SK-N-SH (cell line): ENCODE measurements at regions not wholly inside any gene's neighbourhood (a gene's known extent, or its start where the extent isn't known, plus 50 kb on each side); places are given as distances from the start of the nearest gene placed in this dataset.

ENCODE experiments used
- CTCF ChIA-PET: fragments of 300-600, 350-600 bp; formaldehyde crosslinking; extraction: SDS; loops from one replicate; lab custom pipeline; 2021; lab: Yijun Ruan, JAX
- POLR2A ChIA-PET: fragments of 350-600 bp; sonication (Branson Sonifier 250); formaldehyde crosslinking; extraction: SDS; loops from one replicate; lab custom pipeline; 2020; ENCODE audit warnings: antibody characterized with exemption, inconsistent platforms; lab: Yijun Ruan, JAX
- DNase-seq: peaks from one replicate; pipeline ENCODE4 v3.0.0; 2012
- H2AFZ ChIP-seq: fragments of 200-600 bp; sonication (generic); 2 replicates; pipeline ENCODE4 v1.8.1; 2016; ENCODE audit warnings: antibody characterized with exemption, mild to moderate bottlenecking, low read depth
- H3F3A ChIP-seq: fragments of 200-600 bp; sonication (generic); replicated peaks from 2 replicates; pipeline ENCODE3; 2016; ENCODE audit warnings: antibody characterized with exemption, mild to moderate bottlenecking; ENCODE audit not compliant: insufficient read depth
- H3K27ac ChIP-seq, 2 experiments: fragments of 200-500 bp in 1 of 2; fragments of 200-600 bp in 1 of 2; sonication (Bioruptor generic) in 1 of 2; sonication (generic), shearing (Covaris generic) in 1 of 2; 2 replicates each; pipeline versions ENCODE4 v1.5.1 to v1.6.1; 2014 to 2016; ENCODE audit warnings: low read depth in 2 of 2, inconsistent platforms in 1 of 2, low read length in 1 of 2, mild to moderate bottlenecking in 1 of 2, mixed read lengths in 1 of 2
- H3K27me3 ChIP-seq: fragments of 200-600 bp; sonication (generic), shearing (Covaris generic); 2 replicates; pipeline ENCODE4 v1.6.1; 2016; ENCODE audit warnings: mixed run types; ENCODE audit not compliant: insufficient read depth
- H3K36me3 ChIP-seq, 2 experiments: fragments of 200-500 bp in 1 of 2; fragments of 200-600 bp in 1 of 2; sonication (Bioruptor generic) in 1 of 2; sonication (generic) in 1 of 2; replicated peaks in 1 of 2; 2 replicates each; pipeline versions ENCODE3 to v1.5.1; 2014 to 2016; ENCODE audit warnings: low read length in 1 of 2, mild to moderate bottlenecking in 1 of 2; ENCODE audit not compliant: insufficient read depth in 2 of 2, control insufficient read depth in 1 of 2
- H3K4me1 ChIP-seq, 2 experiments: fragments of 200-500 bp in 1 of 2; fragments of 200-600 bp in 1 of 2; sonication (Bioruptor generic) in 1 of 2; sonication (generic), shearing (Covaris generic) in 1 of 2; 2 replicates each; pipeline versions ENCODE4 v1.5.1 to v1.6.1; 2014 to 2016; ENCODE audit warnings: low read depth in 1 of 2, low read length in 1 of 2, mixed run types in 1 of 2; ENCODE audit not compliant: insufficient read depth in 2 of 2, control insufficient read depth in 1 of 2
- H3K4me2 ChIP-seq: fragments of 200-600 bp; sonication (generic), shearing (Covaris generic); 2 replicates; pipeline ENCODE4 v1.6.1; 2017; ENCODE audit warnings: mixed run types
- H3K4me3 ChIP-seq, 2 experiments: fragments of 200-500 bp in 1 of 2; fragments of 200-600 bp in 1 of 2; sonication (Bioruptor generic) in 1 of 2; sonication (generic), shearing (Covaris generic) in 1 of 2; 2 replicates each; pipeline versions ENCODE4 v1.5.1 to v1.8.1; 2014 to 2016; ENCODE audit warnings: low read depth in 2 of 2, inconsistent platforms in 1 of 2, low read length in 1 of 2, mild to moderate bottlenecking in 1 of 2, mixed read lengths in 1 of 2, moderate library complexity in 1 of 2
- H3K79me2 ChIP-seq: fragments of 200-600 bp; sonication (generic); 2 replicates; pipeline ENCODE4 v1.8.1; 2017; ENCODE audit warnings: mild to moderate bottlenecking; ENCODE audit not compliant: insufficient read depth
- H3K9ac ChIP-seq: fragments of 200-600 bp; sonication (generic); 2 replicates; pipeline ENCODE4 v1.6.1; 2017; ENCODE audit warnings: mixed run types
- H3K9me2 ChIP-seq: fragments of 200-600 bp; sonication (generic); 2 replicates; pipeline ENCODE4 v1.6.1; 2017; ENCODE audit warnings: mixed run types
- H3K9me3 ChIP-seq: fragments of 200-600 bp; sonication (generic); 2 replicates; pipeline ENCODE4 v1.6.1; 2017; ENCODE audit warnings: mixed run types, mild to moderate bottlenecking, moderate library complexity
- H4K20me1 ChIP-seq: fragments of 200-600 bp; sonication (generic); 2 replicates; pipeline ENCODE4 v1.6.1; 2017; ENCODE audit warnings: mild to moderate bottlenecking, mixed run types; ENCODE audit not compliant: insufficient read depth
- CHD2 ChIP-seq: fragments of 150-350 bp; IDR thresholded peaks from 2 replicates; pipeline ENCODE4 v1.6.1; 2018; ENCODE audit warnings: low read length; ENCODE audit not compliant: partially characterized antibody
- CTCF ChIP-seq: fragments of 200-600 bp; sonication (generic); IDR thresholded peaks from 2 replicates; pipeline ENCODE4 v1.6.1; 2017; ENCODE audit warnings: antibody characterized with exemption, mild to moderate bottlenecking, moderate library complexity
- ELF1 ChIP-seq: IDR thresholded peaks from 2 replicates; pipeline ENCODE4 v1.4.0; 2012
- EP300 ChIP-seq, 2 experiments: IDR thresholded peaks; 2 replicates each; pipeline versions ENCODE4 v1.4.0 to v1.6.1; 2012; ENCODE audit warnings: borderline replicate concordance in 1 of 2, low read depth in 1 of 2, low read length in 1 of 2
- FOXM1 ChIP-seq: IDR thresholded peaks from 2 replicates; pipeline ENCODE4 v1.4.0; 2012; ENCODE audit warnings: low read depth, mild to moderate bottlenecking
- GATA2 ChIP-seq: sonication (generic); formaldehyde crosslinking; IDR thresholded peaks from 2 replicates; pipeline ENCODE4 v1.5.0; 2020; ENCODE audit warnings: mild to moderate bottlenecking, missing genetic modification reagents
- MAX ChIP-seq: IDR thresholded peaks from 2 replicates; pipeline ENCODE4 v1.4.0; 2012; ENCODE audit warnings: low read depth
- MEF2A ChIP-seq: IDR thresholded peaks from 2 replicates; pipeline ENCODE4 v1.4.0; 2012; ENCODE audit warnings: low read depth, borderline replicate concordance
- NFIC ChIP-seq: IDR thresholded peaks from 2 replicates; pipeline ENCODE4 v1.4.0; 2012; ENCODE audit warnings: borderline replicate concordance
- POLR2AphosphoS5 ChIP-seq: IDR thresholded peaks from 2 replicates; pipeline ENCODE4 v1.6.1; 2012; ENCODE audit warnings: low read depth, low read length
- RXRA ChIP-seq: IDR thresholded peaks from 2 replicates; pipeline ENCODE4 v1.4.0; 2012; ENCODE audit warnings: low read depth, mild to moderate bottlenecking, borderline replicate concordance
- TCF12 ChIP-seq: IDR thresholded peaks from 2 replicates; pipeline ENCODE4 v1.4.0; 2012
- USF1 ChIP-seq: IDR thresholded peaks from 2 replicates; pipeline ENCODE4 v1.4.0; 2012; ENCODE audit warnings: low read depth, borderline replicate concordance
- ZBTB33 ChIP-seq: IDR thresholded peaks from 2 replicates; pipeline ENCODE4 v1.4.0; 2012; ENCODE audit warnings: low read depth, borderline replicate concordance
- WGBS: methylation state at CpG from one replicate; pipeline ENCODE4 v1.1.6; 2017; ENCODE audit warnings: low lambda C conversion rate; 5-methylcytosine and 5-hydroxymethylcytosine counted together

- H3K4me3 ChIP-seq, result no peak overlapping the region
- H3K4me2 ChIP-seq, result no peak overlapping the region
- no peak overlapping the region for H3K9ac ChIP-seq
- H3K9me3 ChIP-seq, result no peaks in the 10 kb centered on the region
- ChIA-PET CTCF (interaction anchor here (1.0 to 1.2 kb wide), 2 partner anchors 9 to 26 kb away, joined by 3 read pairs; no protein-coding TSS in a partner anchor), POLR2A (no interaction called here)
- no peaks in the 10 kb centered on the region for H3K27me3 ChIP-seq
- no peaks in the 10 kb centered on the region for H3F3A ChIP-seq
- H3K79me2 ChIP-seq, result no peaks in the 10 kb centered on the region
- H3K36me3 ChIP-seq, result no peaks in the 10 kb centered on the region
- no peak overlapping the region for H2AFZ ChIP-seq
- no peaks in the 10 kb centered on the region for H3K9me2 ChIP-seq
- WGBS, result 17% methylated on average over 6 of the region's 6 CpGs
- no peak for TF ChIP-seq MAX
- no peak for TF ChIP-seq ZBTB33
- no peak for TF ChIP-seq POLR2AphosphoS5
- no peak for TF ChIP-seq CTCF
- no peak for TF ChIP-seq USF1
- no peak for TF ChIP-seq RXRA
- TF ChIP-seq ELF1, result no peak
- no peak for TF ChIP-seq EP300 (IDR thresholded peaks at IDR 0.05; ENCODE audit: borderline replicate concordance in 1 of 2, low read depth in 1 of 2, low read length in 1 of 2)
- no peak for TF ChIP-seq MEF2A
- TF ChIP-seq NFIC, result no peak
- no peak for TF ChIP-seq FOXM1
- no peak for TF ChIP-seq GATA2 (CRISPR knock-in tag)
- TF ChIP-seq TCF12, result no peak
- TF ChIP-seq CHD2, result no peak
- no peaks in the 10 kb centered on the region for H4K20me1 ChIP-seq
- H3K27ac ChIP-seq, result no peak overlapping the region
- peaks cover 0 to 10% of the 10 kb centered on the region in 2 experiments; a peak in 2 of 4 replicates for H3K4me1 ChIP-seq
- no peak for DNase-seq
These were observed 113.2 kb upstream of the MAF start for GRCh38 chr16:79713609-79714309.
